Cerebellar cortex (tissue), 1 donor: ENCODE measurements at regions not wholly inside any gene's neighbourhood (a gene's known extent, or its start where the extent isn't known, plus 50 kb on each side); places are given as distances from the start of the nearest gene placed in this dataset.
A peak's percentile ranks its signal among the peaks of the same experiment; 100 is the strongest.
"Not testable (repeated sequence)": the region's sequence is repeated elsewhere in the genome, so short reads cannot be mapped to it uniquely, and the experiment has no call there.

Experiments
- DNase-seq: peaks from one replicate; pipeline ENCODE4 v3.0.0-alpha.2; 2015; ENCODE audit warnings: low spot score

- no peak for DNase-seq
Measured at GRCh38 chrX:121301822-121302221, 254.4 kb downstream of the GLUD2 start.

- DNase-seq = no peak
Measured at GRCh38 chrX:121307449-121307848, 260.0 kb downstream of the GLUD2 start.

GRCh38 chrX:121308276-121308805 lies 260.9 kb downstream of the GLUD2 start:
- DNase-seq = peak; percentile 3

DNA sequence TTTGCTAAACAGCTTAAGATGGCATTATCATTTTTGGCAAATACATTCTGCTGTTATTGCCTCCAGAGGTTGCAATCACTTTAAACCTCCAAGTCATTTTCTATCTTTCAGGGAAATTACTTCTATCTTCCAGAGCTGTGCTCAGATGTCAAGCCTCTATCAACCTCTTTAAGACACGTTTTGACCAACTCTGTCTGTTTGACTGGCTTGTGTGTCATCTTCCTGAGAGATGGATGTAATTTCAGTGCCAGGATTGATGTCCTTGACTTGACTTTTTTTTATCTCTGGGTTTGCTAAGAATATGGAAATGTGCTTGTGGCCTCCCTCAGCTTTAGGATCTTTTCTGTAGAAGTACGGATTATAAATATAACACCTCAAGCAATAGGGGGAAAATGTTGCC lies 263.4 kb downstream of the GLUD2 start:
- no peak for DNase-seq

- DNase-seq = no peak
Measured at GRCh38 chrX:121320441-121320840, 273.0 kb downstream of the GLUD2 start.

GRCh38 chrX:121322159-121322558 lies 274.7 kb downstream of the GLUD2 start:
- DNase-seq = no peak

DNA sequence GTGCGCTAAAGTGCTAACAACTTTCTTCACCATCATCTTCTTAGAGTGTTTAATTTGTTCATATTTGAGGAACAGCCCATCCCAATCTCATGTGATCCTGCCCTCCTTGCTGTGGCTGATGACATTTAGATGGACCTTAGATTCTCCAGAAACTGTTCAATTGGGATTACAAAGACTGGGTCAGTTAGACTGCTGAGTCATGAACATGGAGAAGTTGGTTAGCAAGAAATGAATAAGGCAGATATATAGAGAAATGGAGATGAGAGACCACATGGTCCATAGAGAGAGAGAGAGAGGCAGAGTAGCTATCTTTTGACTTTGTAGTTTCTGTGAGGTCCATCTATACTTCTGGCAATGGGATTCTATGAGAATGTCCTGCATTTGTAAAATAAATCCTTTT lies 275.9 kb downstream of the GLUD2 start:
- DNase-seq = no peak

DNA sequence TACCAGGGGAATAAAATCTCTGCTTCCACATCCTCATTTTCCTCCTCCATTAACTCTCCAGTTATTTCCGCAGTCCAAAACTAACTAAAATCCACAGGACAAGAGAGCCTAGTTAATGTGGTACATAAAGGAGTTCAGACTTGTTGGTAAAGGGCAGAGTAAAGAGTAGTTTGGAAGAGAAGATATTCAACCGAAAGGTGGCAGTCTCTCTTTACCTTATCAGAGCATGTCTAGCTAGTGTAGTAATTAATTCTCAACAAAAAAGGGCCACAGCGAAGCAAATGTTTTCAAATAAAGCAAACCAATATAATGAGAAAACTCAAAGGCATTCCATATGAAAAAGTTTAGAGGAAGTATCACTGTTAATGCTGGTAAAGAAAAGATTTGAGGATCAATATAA lies 286.5 kb downstream of the GLUD2 start:
- no peak for DNase-seq

- no peak for DNase-seq
Measured at GRCh38 chrX:121336831-121337421, 289.5 kb downstream of the GLUD2 start.

GRCh38 chrX:121337816-121338215 lies 290.4 kb downstream of the GLUD2 start:
- no peak for DNase-seq

GRCh38 chrX:121349263-121349662 lies 301.9 kb downstream of the GLUD2 start:
- no peak for DNase-seq

DNA sequence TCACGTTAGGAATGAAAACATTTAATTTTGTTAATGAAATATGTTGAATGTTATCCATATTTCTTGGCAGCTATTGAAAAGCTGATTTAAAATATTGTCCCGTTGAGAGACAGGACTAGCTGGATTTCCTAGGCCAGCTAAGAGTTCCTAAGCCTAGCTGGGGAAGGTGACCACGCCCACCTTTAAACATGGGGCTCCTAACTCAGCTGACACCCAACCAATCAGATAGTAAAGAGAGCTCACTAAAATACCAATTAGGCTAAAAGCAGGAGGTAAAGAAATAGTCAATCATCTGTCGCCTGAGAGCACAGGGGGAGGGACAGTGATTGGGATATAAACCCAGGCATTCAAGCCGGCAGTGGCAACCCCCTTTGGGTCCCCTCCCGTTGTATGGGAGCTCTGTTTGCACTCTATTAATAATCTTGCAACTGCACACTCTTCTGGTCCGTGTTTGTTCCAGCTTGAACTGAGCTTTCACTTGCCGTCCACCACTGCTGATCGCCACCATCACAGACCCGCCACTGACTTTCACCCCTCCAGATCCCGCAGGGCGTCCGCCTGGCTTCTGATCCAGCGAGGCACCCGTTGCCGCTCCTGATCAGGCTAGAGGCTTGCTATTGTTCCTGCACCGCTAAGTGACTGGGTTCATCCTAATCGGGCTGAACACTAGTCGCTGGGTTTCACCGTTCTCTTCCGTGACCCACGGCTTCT lies 308.9 kb downstream of the GLUD2 start:
- no peak for DNase-seq

DNA sequence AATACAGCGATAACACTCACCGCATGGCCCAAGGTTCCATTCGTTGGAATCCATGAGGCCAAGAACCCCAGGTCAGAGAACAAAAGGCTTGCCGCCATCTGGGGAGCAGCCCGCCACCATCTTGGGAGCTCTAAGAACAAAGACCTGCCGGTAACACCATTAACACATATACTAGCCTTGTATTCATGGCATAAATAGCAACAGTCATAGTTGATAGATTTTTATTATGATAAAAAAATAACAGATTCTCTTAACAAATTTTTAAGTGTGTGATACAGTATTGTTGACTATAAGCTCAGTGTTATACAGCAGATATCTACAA lies 309.4 kb downstream of the GLUD2 start:
- DNase-seq = no peak

DNA sequence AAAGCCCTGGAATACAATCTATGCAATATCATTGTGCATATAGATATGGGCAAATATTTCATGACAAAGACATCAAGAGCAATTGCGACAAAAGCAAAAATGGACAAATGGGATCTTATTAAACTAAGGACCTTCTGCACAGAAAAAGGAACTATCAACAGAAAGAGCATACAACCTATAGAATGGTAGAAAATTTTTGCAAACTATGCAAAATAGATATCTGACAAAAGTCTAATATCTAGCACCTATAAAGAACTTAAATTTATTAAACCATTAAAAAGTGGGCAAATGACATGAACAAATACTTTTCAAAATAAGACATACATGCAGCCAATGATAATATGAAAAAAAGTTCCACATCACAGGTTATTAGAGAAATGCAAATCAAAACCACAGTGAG lies 312.9 kb downstream of the GLUD2 start:
- no peak for DNase-seq

DNA sequence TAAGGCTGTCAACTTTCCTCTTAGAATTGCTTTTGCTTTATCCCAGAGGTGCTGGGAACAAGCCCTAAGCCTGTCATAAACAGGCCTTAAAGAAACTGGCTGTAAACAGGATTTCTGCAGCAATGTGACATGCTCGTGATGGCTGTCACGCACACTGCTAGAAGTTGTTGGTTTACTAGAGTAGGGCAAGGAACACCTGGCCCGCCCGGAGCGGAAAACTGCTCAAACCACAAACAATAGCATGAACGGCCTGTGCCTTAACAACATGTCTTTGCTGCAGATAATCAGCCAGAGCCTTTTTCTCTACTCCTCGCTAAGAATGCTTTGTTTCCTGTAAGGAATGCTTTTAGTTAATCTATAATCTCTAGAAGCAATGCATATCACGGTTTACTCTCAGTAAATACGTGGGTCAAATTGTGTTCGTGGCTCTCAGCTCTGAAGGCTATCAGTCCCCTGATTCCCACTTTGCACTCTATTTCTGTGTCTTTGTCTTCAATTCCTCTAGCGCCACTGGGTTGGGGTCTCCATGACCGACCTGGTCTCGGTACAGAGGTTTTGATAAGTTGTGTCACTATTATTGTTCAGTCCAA lies 318.3 kb downstream of the GLUD2 start:
- no peak for DNase-seq

DNA sequence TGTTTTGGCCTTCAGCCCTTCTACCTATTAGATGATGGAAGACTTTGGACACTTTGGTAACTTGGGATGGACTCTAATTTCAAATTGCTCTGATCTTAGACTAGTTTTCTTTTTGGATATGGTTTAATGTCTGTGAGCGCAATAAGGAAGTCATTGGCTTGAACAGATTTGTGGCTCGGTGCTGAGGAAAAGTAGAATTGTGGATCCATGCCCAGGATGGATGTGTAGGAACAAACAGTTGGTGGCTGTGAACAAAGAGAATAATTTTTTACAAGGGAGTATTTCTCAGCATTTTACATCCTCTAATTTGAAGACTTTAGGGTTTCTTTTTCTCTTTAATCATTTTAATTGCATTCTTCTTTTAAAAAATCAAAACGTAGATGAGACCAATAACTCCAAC lies 327.1 kb downstream of the GLUD2 start:
- no peak for DNase-seq

DNA sequence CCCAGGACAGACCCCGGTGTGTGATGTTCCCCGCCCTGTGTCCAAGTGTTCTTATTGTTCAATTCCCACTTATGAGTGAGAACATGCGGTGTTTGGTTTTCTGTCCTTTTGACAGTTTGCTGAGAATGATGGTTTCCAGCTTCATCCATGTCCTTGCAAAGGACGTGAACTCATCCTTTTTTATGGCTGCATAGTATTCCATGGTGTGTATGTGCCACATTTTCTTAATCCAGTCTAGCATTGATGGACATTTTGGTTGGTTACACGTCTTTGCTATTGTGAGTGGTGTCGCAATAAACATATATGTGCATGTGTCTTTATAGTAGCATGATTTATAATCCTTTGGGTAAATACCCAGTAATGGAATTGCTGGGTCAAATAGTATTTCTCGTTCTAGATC lies 334.5 kb downstream of the GLUD2 start:
- DNase-seq = not testable (repeated sequence)

DNA sequence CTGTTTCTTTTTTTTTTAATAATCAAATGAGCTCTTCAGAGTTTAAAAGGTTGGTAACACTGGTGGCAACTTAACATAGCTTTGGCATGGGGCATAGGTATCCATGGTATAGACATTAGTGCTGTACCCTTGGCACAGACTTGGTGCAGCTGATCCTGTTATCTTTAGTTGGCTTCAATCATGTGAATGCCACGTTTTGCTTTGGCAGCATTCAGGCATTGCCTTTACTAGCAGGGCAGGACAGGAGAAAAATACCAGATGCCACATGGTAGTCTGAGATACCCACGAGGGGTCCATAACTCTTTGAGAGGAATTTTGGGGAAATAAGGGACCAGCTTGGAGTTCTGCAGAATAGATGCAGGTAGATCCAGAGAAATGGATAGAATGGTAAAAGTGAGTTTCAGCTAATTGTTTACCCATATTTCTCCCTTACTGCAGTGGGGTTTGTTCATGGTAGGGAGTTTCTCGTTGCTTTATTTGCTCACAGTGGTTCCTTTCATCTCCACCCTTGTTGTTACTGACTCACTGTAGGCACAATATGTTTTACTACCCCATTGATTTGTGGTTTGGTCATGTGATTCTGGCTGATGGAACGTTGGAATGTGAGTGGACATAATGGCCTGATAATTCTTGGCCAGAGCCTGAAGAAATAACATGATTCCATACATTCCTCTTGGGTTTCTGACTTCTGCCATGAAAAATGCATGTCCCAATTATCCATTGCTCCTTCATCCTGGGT lies 342.7 kb downstream of the GLUD2 start:
- DNase-seq = no peak

DNA sequence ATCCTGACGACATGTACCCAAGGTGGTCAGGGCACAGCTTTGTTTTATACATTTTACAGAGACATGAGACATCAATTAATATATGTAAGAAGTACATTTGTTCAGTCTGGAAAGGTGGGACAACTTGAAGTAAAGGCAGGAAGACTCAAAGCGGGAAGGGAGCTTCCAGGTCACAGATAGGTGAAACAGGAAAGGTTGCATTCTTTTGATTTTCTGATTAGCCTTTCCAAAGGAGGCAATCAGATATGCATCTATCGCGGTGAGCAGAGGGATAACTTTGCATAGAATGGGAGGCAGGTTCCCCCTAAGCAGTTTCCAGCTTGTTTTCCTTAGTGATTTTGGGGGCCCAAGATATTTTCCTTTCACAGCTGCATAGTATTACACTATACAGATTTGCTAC lies 358.4 kb downstream of the GLUD2 start:
- no peak for DNase-seq

- DNase-seq = no peak
Measured at GRCh38 chrX:121407627-121408026, 360.2 kb downstream of the GLUD2 start.

DNA sequence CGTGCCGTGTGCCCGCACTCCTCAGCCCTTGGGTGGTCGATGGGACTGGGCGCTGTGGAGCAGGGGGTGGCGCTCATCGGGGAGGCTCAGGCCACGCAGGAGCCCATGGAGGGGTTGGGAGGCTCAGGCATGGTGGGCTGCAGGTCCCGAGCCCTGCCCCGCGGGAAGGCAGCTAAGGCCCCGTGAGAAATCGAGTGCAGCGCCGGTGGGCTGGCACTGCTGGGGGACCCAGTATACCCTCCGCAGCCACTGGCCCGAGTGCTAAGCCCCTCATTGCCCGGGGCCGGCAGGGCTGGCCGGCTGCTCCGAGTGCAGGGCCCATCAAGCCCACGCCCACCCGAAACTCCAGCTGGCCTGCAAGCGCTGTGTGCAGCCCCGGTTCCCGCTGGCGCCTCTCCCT lies 384.1 kb downstream of the GLUD2 start:
- DNase-seq = not testable (repeated sequence)

DNA sequence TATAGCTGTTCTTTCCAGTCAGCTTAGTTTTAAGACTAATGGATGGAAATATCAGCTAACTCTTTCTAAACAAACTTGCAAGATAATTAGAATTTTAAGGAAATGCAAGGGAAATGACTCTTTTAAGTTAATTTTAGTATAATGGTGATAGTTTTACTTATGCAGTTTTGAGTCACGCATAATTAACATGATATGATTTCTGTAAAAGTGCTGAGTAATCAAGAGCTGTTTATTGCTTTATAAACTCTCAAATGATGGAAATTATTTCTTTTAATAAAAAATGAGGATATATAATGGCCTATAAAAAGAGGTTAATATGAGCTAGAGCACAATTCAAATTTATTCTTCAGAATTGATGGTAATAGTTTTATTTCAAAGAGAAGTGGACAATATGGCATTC lies 385.9 kb downstream of the GLUD2 start:
- DNase-seq = no peak

DNA sequence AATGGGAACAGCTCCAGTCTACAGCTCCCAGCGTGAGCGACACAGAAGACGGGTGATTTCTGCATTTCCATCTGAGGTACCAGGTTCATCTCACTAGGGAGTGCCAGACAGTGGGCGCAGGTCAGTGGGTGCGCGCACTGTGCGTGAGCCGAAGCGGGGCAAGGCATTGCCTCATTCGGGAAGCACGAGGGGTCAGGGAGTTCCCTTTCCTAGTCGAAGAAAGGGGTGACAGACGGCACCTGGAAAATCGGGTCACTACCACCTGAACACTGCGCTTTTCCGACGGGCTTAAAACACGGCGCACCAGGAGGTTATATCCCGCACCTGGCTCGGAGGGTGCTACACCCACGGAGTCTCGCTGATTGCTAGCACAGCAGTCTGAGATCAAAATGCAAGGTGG lies 390.3 kb downstream of the GLUD2 start:
- not testable (repeated sequence) for DNase-seq
